Breast epithelium (tissue), 3 donors: ENCODE measurements at regions not wholly inside any gene's neighbourhood (a gene's known extent, or its start where the extent isn't known, plus 50 kb on each side); places are given as distances from the start of the nearest gene placed in this dataset.

Experiments
- POLR2A ChIP-seq: fragments of 450-650 bp; IDR thresholded peaks from one replicate; pipeline ENCODE4 v1.6.1; 2016; ENCODE audit warnings: antibody characterized with exemption, mild to moderate bottlenecking, moderate library complexity
- TF ChIP-seq, protein P1 (sequence below), 3 donors: fragments of 450-650 bp; IDR thresholded peaks; one replicate each; pipeline ENCODE4 v1.5.1; 2016 to 2017; ENCODE audit warnings: antibody characterized with exemption in 3 of 3, mild to moderate bottlenecking in 3 of 3, moderate library complexity in 3 of 3

DNA sequence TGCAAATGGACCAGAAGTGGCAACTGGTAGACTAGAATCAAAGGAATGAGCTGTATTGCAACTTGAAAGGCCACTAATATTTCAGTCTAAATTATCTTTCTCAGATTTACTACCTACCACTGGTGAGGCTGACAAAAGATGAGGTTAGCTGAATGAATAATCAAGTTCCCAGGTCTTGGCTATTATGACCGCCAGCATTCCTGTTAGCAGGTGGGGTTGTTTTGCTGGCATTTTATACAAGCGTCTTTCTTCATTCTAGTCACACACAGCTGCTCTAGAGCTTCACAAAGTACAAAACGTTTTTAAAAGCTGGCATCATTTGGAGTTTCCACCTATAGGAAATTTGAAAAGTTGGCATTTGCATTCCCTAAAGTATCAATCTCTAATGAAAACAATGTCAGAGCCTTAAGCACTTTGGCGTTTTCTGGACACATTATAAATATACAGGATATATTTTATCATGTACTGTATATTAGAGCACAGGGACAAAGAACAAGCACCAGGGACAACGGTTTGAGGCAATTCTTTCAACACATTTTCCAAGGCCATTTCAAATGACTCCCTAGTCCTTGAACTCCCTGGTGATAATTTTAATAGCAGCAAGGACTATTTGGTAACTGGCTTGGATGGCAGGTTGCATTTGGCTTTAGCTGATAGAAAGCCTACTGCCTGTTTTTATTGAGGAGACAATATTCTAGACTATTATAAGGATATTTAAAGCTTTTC lies 410.2 kb upstream of the CHST9 start:
- TF ChIP-seq POLR2A, result no peak
- TF ChIP-seq, protein P1, sequence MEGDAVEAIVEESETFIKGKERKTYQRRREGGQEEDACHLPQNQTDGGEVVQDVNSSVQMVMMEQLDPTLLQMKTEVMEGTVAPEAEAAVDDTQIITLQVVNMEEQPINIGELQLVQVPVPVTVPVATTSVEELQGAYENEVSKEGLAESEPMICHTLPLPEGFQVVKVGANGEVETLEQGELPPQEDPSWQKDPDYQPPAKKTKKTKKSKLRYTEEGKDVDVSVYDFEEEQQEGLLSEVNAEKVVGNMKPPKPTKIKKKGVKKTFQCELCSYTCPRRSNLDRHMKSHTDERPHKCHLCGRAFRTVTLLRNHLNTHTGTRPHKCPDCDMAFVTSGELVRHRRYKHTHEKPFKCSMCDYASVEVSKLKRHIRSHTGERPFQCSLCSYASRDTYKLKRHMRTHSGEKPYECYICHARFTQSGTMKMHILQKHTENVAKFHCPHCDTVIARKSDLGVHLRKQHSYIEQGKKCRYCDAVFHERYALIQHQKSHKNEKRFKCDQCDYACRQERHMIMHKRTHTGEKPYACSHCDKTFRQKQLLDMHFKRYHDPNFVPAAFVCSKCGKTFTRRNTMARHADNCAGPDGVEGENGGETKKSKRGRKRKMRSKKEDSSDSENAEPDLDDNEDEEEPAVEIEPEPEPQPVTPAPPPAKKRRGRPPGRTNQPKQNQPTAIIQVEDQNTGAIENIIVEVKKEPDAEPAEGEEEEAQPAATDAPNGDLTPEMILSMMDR (IDR thresholded peaks at IDR 0.05), result no peak
